ENCODE measurements at regions not wholly inside any gene's neighbourhood (a gene's known extent, or its start where the extent isn't known, plus 50 kb on each side); places are given as distances from the start of the nearest gene placed in this dataset.

DNA sequence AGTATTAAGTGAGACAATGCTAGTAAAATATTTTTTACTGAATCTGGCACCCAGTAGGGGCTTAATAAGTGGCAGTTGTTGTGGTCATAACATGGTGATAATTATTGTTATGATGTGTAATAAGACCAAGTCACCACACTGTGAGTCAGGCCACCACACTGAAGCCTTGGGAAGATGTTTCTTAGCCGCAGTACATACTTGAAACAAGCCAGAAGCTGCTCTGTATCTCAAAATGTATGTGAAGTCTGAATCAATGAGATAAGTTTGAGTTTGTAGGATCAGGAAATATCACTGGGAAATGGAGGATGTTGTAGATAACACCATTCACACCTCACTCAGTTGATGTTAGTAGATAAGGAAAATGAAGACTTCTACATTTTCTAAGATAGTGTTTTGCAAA, 51.3 kb upstream of the PTPN3 start:
- intact Hi-C loops (cut with micrococcal nuclease) = no loop called here

DNA sequence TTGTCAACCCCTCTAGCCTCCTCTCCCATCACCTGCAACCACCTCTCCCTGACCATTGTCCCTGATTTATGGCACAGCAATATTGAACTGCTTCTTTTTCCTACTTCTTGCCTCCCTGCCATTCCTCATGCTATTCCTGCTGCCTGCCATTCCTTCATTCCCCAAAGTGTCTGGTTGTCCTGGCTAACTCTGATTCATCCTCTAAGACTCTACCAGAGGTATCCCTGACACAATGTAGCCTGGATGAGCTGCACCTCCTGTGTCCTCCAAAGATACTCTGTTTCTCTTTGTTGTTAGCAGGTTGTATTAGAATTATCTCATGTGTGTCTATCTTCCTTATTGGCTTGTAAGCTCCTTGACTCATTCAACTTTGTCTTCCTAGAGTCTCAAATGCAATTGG, 53.5 kb upstream of the PTPN3 start:
- intact Hi-C loops (cut with micrococcal nuclease) = no loop called here

DNA sequence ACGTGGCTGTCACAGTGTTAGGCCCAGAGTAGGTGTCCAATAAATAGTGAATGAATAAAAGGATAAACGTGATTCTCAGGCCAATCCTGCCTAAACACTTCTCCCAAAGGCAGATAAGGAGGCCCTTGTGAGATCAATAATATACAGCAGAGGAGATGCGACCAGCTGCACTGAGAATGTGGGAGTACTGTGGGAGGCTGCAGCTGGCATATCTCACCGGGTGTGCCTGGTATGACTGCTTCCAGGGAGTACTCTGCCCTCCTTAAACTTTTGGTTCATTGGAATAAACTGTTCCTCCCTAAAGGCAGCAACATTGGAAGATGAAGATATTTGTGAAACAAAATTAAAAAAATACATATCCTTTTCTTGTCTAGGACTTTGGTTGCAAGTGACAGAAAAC, 57.1 kb upstream of the PTPN3 start:
- intact Hi-C loops (cut with micrococcal nuclease) = no loop called here

DNA sequence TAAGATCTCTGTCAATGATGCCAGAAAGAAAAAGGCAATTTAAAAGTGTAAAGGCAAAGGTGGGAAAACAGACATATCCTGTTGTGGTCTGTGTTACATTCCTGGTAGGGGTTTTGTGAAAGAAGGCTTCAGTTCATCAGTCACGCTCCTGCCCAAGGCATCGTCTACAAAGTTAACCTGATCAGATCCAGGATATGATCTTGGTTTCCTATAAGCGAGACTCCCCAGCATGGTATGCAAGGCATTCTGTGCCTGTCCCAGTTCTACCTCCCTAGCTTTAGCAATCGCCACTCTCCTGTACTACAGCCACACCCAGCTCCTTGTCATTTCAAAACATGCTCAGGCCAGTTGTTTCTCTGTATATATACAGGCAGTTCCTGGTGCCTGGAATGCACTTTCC, 58.0 kb upstream of the PTPN3 start:
- intact Hi-C loops (cut with micrococcal nuclease) = no loop called here

DNA sequence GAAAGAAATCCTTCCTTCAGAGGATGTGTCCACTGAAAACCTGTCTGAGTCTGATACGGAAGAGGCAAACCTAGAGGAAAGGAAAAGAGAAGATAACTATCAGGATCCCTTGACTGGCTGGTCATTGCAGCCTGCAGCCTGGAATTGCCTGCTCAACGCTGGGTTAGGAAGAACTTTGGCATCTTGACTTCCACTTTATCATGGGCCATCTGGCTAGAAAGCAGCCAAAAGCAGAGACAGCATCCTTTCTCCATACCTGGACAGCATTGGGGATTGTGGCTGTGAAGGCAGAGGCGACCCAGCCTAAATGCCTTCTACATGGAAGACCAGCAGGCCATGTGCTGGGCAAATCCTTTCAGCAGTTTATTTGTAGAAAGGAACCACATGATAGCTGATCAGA, 58.7 kb upstream of the PTPN3 start:
- intact Hi-C loops (cut with micrococcal nuclease) = no loop called here

DNA sequence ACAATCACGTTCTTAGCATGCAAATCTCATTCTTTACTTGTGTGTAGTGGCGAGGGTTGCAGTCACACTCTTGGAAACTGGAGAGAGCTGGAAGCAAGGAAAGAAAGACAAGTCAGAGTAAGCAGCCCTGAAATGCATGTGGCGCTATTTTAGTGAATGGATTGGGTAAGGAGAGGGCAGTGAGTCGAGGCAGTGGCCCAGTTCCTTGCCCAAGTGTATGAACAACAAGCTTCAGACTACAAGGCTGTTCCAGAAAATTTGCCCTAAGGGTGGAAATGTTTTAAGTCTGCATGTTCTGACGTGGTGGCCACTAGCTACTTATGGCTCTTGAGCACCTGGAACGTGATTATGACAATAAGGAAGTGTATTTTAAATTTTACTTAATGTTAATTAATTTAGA, 59.4 kb upstream of the PTPN3 start:
- intact Hi-C loops (cut with micrococcal nuclease) = no loop called here

DNA sequence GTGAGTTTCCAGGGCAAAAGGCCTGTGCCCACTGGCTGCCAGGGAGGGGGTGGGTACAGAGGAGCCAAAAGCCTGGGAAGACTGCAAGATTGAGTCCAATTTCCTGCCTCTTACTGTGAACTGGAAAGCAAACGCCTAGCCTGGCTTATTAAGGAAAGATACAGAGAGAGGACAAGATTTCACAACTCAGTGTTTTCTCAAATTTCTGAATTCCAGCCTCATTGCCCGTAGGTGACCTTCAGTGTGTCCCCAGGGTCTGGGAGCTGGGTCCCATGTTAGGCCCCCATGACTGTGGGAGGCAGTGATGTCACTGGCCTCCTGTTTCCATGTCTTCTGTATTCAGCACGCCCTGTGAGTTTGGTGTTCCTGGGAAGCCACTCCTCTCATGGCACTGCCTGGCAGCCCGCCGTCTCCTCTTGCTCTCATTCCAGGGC, 60.6 kb upstream of the PTPN3 start:
- intact Hi-C loops (cut with micrococcal nuclease) = no loop called here

DNA sequence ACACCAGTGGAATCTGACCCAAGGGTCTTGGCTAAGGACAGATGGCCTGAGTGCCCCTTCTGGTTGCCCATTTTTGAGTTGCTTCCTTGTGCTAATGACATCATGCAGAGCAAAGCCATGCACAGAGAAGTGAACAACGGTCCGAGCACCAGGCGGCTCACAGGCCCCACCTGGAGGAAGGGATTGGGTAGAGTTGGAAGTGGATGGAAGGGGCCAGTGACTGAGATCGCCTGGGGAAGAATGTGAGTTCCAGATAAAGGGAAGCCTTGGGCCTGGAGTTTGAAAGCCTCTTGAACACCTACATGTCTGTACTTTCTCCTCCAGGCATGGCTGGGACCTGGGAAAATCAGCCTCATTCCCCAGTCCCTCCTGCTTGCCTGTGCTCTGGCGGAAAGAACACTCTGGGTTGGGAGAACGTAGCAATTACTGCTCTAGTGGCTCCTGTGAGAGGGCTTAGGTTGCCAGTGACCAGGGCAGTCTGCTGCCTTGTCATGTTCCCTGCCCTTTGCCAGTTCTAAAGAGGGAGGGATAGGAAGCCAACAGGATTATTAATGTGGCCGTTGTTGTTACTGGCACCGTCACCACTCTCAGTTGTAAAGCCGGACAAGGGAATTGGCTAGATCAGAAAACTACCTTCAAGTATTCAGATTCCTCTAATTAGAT, 62.5 kb upstream of the PTPN3 start:
- intact Hi-C loops (cut with micrococcal nuclease) = no loop called here

DNA sequence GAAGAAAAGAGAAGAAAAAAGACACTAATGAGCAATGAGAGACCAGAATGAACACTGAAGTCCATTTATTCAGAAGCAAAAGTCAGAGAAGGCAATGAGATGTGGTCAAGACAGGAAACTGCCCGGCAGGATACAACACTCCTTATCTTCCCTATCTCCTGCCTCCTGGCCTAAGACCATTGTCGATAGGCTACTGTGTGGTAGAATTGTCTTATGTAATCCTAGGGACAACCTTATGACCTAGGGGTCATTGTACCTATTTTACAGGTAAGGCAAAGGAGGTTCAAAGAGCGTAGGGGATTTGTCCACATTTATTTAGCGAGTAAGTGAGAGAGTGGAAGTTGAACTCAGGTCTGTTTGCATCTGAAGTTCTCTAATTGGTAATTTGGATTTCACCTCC, 63.0 kb upstream of the PTPN3 start:
- intact Hi-C loops (cut with micrococcal nuclease) = no loop called here

DNA sequence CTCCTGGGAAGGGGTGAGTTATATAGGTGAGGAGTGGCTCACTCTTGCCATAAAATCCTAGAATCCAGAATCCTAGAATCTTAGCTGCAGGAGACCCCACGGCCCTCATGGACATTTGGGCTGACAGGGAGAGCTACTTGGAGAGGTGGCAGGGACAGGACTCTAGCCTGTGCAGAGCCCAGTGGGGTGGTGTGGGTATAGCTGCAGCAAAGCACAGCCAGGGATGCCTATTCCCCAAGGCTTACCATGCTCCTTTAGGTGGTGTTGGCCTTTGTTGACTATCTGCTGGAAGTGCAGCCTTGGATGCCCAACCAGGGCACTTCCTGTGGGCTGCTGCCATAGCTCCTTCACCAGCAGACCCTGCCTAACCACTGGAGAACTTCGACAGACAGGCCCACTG, 70.0 kb upstream of the PTPN3 start:
- intact Hi-C loops (cut with micrococcal nuclease) = no loop called here

DNA sequence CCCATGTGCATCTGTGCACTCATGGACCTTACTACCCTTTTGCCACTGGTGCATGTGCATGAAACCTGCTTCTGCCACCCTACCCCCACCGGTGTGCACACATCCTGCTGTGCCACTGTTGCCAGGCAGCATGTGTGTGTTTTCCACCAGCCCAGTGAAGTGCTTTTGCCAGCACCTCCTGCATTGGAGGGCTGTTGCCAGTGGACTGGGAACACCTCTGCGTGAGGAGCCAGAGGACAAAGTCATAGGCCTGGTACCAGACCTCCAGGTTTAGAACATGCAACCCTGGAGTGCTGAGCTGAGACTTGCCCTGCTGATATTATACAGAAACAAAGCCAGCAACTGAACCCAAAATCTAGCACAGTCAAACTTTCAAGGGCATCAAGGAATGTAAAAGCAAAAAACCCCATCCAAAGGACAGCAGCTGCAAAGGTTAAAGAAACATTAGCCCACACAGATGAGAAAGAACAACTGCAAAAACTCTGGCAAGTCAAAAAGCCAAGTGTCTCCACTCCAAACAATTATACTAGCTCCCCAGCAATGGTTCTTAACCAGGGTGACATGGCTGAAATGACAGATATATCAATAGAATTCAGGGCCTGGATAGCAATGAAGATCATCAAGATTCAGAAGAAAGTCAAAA, 70.6 kb upstream of the PTPN3 start:
- intact Hi-C loops (cut with micrococcal nuclease) = no loop called here

DNA sequence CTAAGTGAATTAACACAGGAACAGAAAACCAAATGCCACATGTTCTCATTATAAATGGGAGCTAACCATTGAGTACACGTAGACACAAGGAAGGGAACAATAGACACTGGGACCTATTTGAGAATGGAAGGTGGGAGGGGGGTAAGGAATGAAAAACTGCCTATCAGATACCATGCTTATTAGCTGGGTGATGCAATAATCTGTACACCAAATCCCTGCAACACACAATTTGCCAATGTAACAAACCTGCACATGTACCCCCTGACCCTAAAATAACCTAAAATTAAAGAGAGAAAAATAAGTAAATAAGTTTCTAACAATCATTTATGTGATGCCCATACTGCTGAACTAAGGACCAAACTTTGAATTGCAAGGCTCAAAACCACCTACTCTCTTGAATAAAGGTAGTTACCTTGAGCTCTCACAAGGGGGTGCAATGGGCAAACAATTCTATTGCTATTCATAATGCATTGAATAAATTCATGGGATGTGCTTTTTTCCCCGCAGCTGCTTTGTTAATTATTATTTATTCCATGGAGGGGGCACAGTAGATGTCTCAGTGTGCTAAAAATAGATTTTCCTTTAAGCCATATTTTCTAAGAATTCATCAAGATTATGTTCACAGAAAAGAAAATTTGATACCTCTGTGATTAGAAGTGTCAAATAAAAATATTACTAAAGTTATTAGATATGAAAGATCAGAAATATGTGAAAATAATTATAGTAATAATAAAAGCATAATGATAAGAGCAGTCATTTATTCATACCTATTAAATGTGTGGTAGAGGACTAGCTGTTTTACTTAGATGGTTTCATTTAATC, 76.2 kb upstream of the PTPN3 start:
- intact Hi-C loops (cut with micrococcal nuclease) = loop anchor here (1.0 to 5.0 kb wide), 3 partner anchors 244 to 643 kb away; no protein-coding TSS in a partner anchor

DNA sequence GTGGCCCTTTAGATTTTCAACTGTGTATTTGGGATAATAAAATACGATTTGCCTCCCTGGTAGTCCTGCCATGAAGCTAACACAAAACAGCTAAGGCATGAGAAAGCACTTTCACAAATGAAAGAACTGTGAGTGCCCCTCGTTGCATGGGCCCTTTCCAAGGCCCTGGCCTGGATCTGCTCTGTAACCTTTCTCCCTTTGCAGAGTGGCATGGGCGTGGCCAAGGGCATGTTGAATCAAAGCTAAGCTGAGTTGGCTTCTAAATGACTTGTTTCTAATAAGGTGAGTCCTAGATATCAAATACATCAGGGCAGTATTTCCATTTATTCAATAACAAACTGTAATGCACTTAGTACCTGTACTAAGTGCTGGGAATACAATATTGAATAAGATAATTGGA, 78.7 kb upstream of the PTPN3 start:
- intact Hi-C loops (cut with micrococcal nuclease) = no loop called here

DNA sequence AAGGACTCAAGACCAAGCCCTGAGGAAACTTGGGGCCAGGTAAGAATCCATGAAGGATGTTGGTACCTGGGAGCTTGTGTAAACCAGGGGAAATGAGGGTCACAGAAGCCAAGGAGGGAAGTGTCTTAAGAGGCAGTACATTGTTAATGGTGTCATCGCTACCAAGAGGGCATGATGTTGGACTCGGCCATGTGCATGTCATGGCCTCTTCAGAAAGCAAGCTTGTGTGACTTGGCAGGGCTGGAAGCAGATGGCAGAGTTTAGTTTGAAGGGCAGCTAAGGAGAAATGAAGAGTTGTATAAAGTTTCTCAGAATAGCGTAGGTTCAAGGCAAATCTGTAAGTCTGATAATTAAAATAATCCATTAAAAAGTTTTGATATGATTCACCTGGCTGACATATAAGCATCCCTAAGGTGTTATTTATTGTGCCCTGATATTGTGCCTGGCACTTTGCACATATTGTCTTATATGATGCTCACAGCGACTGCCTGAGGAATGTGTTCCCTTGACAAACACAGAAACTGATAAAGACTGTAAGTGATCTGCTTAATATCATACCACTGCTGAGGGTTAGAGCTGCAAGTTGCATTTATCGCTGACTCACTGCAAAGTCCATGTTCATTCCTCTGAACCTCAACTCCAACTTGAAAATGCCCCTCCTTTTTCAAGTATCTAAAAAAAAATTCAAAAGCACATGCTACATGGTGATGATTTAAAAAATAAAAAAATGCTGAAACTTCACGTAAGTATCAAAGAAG, 81.3 kb upstream of the PTPN3 start:
- intact Hi-C loops (cut with micrococcal nuclease) = no loop called here

DNA sequence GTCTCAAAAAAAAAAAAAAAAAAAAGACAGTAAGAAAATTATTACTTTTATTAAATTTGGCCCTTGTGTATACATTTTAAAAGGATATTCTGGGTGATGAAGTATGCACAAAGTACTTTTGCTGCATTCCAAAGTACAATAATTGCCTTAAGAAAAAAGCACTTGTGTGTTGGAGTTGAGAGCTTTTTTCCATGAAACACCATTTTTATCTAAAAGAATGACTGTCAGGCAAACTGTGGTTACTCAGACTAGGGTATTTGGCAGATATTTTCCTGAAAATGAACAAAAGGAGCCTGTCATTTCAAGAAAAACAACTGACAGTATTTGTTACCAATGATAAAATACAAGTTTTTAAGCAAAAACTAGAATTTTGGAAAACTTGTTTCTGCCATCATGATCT, 84.3 kb upstream of the PTPN3 start:
- intact Hi-C loops (cut with micrococcal nuclease) = no loop called here

DNA sequence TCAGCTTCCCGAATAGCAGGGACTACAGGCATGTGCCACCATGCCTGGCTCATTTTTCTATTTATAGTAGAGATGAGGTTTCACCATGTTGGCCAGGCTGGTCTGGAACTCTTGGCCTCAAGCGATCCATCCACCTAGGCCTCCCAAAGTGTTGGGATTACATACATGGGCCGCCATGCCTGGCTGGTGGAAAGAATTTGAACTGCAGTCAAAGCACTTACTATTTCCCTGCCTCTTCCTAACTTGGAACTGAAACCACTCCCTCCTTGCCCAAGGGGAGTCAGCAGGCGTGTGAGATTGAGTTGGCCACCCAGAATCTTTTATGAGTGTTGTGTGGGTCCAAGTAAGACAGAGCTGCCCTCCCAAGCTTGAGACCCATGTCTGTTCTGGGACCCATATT, 86.1 kb upstream of the PTPN3 start:
- intact Hi-C loops (cut with micrococcal nuclease) = no loop called here

DNA sequence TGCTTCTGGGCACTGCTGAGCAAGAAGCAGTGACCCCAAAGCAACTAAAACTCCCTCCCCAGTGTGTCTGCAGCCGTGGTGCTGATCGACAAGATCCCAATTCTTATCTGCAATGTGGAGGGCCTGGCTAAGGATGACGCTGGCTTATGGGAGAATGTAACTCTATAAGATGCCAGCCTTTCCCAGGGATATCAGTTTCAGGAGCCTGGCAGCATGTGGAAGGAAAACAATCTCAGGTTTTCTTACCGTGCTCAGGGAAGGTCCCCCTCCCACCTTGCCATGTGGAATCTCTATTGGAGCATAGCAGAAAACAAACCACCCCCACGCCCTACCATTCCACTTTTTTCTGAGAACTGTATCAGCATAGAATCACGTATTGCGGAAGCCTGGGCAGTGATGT, 87.7 kb upstream of the PTPN3 start:
- intact Hi-C loops (cut with micrococcal nuclease) = no loop called here

DNA sequence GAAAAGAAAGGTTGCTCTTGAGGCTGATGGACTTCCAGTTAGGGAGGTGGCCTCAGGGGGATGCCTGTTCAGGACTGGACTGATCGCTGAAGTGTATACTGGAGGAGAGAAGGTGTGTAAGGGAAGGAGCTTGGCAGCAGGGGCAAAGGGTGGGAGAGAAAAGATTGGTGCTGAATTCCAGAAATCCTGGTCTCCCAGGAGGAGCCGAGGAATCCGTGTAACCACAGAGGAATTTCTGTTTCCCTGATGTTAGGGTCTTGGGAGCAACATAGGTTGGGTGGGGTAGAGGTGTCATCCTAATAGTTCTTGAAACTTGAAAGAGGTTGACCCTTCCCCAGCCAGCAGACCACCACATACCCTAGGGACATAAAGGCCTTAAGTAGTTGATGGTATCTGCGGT, 88.9 kb upstream of the PTPN3 start:
- intact Hi-C loops (cut with micrococcal nuclease) = no loop called here

DNA sequence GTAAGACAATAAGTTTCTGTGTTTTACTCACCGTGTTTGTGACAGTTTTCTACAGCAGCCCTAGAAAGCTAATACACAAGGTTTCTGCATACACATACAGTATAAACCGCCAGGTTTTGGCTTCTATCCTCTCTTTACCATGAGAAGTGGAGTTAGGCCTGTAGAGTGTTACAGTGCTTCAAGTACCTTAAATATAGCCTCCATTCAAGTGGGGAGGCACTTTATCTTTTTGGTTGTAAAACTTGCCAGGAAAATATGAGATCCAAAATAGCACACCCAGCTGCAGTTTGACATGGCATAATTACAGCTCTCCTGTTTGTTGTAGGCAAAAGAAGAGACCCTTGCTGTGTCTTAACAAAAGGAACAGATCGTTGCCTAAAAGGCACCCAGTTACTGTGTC, 90.3 kb upstream of the PTPN3 start:
- intact Hi-C loops (cut with micrococcal nuclease) = no loop called here

DNA sequence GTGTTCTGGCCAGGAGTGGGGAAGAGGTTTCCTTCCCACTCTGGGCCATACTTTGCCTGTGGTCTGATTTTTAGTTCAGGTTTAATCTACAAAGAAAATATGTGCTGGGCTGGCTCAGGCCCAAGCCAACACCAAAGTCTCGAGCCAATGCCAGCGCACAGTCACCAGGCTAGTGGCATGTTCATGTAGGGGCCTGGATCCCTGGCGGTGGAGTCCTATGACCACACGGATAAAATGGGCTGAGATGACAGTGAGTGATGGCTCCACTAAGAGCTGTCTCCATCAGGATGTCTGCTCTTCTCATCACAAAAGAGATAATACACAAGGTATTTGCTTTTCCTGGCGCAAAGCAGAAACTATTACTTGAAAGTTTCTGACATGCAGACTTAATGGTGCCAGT, 92.9 kb upstream of the PTPN3 start:
- intact Hi-C loops (cut with micrococcal nuclease) = no loop called here

DNA sequence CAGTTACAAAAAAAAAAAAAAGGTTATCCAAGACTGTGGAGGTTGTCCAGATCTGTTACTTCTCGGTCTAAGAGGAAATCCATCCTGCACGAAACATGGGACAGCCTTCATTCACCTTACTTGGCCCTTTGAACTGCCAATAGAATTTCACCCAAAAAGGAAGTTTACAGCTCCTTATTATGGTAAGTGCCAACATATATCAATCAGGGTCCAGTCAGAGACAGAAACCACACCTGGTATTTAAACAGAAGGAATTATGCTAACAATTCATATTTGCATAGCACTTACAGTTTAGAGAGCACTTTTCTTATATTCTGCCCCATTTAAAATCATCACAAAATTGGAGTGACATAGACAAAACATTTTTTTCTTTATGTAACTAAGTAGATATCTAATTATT, 93.6 kb upstream of the PTPN3 start:
- intact Hi-C loops (cut with micrococcal nuclease) = no loop called here

DNA sequence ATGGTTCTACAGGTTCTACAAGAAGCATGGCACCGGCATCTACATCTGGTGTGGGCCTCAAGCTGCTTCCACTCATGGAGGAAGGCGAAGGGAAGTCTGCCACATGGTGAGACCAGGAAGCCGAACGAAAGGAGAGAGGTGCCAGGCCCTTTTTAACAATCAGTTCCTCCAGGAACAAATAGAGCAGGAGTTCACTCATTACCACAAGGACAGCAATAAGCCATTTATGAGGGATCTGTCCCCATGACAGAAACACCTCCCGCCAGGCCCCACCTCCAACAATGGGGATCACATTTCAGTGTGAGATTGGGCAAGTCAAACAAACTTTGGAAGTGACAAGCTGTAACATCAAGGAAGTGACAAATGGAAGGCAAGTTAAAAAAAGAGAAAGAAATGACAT, 95.5 kb upstream of the PTPN3 start:
- intact Hi-C loops (cut with micrococcal nuclease) = no loop called here

Data from T-helper 2 cell treated with Interferon-gamma antibody and Interleukin-4, amounts not matched to agents 100 ng/mL and 5 ng/mL, for 36 hours (primary cell).